ENCODE measurements at regions not wholly inside any gene's neighbourhood (a gene's known extent, or its start where the extent isn't known, plus 50 kb on each side); places are given as distances from the start of the nearest gene placed in this dataset.

DNA sequence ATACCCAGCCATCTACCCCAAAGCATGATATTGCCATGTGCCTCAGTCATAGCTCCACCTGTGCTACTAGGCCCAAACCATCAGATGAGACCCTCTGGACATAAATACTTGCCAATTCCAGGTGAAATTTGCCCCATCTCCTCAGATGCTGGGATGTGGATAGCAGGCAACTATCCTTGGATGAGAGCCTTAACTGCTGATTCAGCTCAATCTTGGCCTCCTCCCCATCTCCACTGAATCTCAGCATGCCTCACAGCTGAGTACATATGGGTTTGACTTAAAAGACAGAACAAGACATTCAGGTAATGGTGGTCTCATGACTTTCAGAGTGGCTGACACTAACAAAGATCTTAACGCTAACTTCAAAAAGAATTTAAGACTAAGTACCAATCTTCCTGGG, 50.8 kb upstream of the KLHL13 start:
- no peak for DNase-seq (ENCODE audit: extremely low read depth in 1 of 11, low read depth in 9 of 11, low spot score in 4 of 11)

DNA sequence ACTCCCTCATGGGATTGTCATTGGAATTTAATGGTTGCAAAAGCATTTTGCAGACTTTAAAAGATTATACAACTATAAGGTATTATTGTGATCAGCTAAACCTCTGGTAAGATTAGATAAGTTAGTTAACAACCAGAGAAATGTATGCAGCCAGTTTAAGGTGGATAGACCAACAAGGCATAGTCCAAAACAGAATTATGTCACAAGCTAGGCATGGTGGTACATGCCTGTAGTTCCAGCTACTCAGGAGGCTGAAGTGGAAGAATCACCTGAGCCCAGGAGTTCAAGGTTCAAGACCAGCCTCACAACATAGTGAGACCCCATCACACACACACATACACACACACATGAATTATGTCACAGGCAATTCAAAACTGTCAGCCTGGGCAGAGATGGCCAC, 54.7 kb upstream of the KLHL13 start:
- no peak for DNase-seq (ENCODE audit: extremely low read depth in 1 of 11, low read depth in 9 of 11, low spot score in 4 of 11)

GRCh38 chrX:118174516-118175098, 58.0 kb upstream of the KLHL13 start:
- DNase-seq (ENCODE audit: extremely low read depth in 1 of 11, low read depth in 9 of 11, low spot score in 4 of 11), result no peak

DNA sequence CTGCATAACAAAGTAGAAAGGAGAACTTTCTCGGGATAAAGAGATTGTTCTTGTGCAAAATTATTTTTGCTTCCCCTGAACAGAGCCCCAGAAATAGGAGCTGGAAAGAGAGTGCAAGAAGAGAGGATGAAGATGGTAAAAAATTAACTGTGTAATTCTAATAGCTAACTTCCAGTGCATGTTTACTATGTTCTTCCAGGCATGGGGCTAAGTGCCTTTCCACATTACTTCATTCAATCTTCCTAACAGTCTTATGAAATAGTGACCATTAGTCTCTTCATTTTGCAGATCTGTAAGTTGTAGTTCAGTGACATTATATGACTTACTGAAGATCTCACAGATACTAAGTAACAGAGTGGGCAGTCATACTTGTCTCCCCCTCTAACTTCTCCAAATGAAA, 61.1 kb upstream of the KLHL13 start:
- no peak for DNase-seq (ENCODE audit: extremely low read depth in 1 of 11, low read depth in 9 of 11, low spot score in 4 of 11)

- DNase-seq (ENCODE audit: extremely low read depth in 1 of 11, low read depth in 9 of 11, low spot score in 4 of 11), result no peak
Observed at GRCh38 chrX:118178450-118178849, 61.8 kb upstream of the KLHL13 start.

DNA sequence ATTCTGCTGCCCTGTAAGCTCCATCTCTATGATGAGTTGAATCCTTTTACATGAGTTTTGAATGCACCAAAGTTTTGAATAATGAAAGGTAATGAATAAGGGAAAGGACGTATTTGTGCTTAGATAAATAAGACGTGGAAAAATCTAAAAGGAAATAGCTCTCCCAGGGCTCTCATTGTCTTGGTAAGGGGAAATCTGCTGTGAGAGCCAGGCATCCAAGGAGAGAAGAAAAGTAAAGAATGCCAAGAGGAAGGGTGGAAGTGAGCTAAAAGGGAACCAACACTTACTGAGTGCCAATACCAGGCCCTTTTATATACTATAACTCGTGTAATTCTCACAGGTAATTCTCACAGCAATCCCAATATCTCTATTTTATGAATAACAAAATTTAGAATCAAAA, 62.6 kb upstream of the KLHL13 start:
- no peak for DNase-seq (ENCODE audit: extremely low read depth in 1 of 11, low read depth in 9 of 11, low spot score in 4 of 11)

GRCh38 chrX:118179718-118180117, 63.1 kb upstream of the KLHL13 start:
- no peak for DNase-seq (ENCODE audit: extremely low read depth in 1 of 11, low read depth in 9 of 11, low spot score in 4 of 11)

- no peak for DNase-seq (ENCODE audit: extremely low read depth in 1 of 11, low read depth in 9 of 11, low spot score in 4 of 11)
Observed at GRCh38 chrX:118181030-118181429, 64.4 kb upstream of the KLHL13 start.

DNA sequence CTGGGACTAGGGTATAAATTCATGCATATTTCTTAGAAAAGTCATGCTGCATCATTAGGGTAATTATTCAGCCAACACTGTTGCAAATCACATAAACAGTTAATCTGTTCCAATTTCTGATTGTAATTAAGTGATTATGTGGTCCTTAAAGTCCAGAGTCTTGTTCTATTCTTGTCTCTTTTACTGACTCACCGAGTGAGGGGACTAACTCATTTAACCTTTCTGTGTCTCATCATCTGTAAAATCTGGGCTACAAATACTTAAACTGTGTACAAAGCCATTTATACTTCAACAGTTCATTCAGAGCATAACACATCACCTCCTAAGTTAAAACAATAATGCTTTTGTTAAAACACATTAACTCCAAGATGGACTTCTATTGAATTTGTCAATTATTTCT, 65.4 kb upstream of the KLHL13 start:
- no peak for DNase-seq (ENCODE audit: extremely low read depth in 1 of 11, low read depth in 9 of 11, low spot score in 4 of 11)

- no peak for DNase-seq (ENCODE audit: extremely low read depth in 1 of 11, low read depth in 9 of 11, low spot score in 4 of 11)
Observed at GRCh38 chrX:118182681-118183080, 66.1 kb upstream of the KLHL13 start.

- DNase-seq (ENCODE audit: extremely low read depth in 1 of 11, low read depth in 9 of 11, low spot score in 4 of 11), result no peak
Observed at GRCh38 chrX:118183606-118184005, 67.0 kb upstream of the KLHL13 start.

- DNase-seq (ENCODE audit: extremely low read depth in 1 of 11, low read depth in 9 of 11, low spot score in 4 of 11), result no peak
Observed at GRCh38 chrX:118187100-118187499, 70.5 kb upstream of the KLHL13 start.

DNA sequence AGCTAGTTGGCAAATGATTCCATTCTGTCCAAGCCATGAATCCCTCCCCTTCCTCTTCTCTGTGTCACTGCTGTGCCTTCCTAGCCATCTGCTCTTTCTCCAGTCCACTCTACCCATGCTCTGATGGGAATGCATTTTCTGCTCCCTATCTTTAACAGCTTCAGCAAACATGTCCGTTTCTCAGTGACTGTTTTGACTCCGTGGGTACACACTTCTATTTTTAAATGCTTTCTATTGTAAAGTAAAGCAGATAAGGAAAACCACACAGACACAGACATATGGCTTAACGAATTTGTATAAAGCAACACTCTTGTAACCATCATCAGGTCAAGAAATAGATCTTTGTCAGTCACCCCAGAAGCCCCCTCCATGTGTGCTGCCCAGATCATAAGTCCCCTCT, 72.4 kb upstream of the KLHL13 start:
- no peak for DNase-seq (ENCODE audit: extremely low read depth in 1 of 11, low read depth in 9 of 11, low spot score in 4 of 11)

DNA sequence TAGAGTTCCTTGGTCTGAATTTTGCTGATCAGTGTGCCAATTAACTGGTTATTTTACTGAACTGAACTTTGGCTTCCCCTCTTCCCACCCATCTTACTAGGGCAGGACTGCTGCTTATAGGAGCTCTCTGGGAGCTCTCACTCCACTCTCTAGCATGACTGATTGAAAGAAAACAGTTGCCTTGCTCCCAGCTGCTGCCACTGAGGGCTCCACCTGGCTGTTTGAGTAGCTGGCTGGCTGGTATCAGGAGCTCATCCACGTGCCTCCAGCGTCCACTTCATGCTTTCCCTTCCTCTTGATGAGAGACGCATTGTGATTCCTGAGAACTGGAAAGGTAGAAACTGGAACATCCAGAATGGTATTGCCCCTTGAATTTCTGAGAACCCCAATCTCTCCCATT, 73.0 kb upstream of the KLHL13 start:
- no peak for DNase-seq (ENCODE audit: extremely low read depth in 1 of 11, low read depth in 9 of 11, low spot score in 4 of 11)

DNA sequence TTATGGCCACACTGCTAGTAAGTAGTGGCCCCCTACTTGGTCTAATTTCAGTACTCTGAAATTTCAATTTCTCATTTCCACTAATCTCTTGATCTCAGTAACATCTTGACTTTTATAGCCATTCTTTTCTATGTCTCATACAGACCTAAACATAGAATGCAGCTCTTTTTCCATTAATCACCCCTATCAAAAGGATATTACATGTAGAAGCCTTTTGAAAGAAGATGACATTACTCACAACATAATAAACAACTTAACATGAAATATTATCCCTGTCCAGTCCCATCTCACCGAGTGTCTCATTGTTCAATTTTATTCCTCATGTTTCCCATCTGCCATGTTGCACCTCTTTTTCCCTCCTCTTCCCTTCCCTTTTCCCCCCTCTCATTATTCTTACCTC, 81.1 kb upstream of the KLHL13 start:
- no peak for DNase-seq (ENCODE audit: extremely low read depth in 1 of 11, low read depth in 9 of 11, low spot score in 4 of 11)

DNA sequence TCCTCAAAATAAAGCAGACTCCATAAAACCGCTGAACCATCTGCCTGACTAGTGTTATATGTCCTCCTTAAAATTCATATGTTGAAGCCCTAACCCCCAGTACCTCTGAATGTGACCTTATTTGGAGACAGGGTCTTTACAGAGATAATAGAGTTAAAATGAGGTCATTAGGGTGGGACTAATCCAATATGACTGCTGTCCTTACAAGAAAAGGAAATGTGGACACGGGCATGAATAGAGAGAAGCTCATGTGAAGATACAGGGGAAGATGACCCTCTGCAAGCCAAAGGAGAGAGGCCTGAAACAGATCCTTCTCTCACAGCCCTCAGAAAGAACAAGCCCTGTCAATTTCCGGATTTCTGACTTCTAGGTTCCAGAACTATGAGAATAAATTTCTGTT, 82.0 kb upstream of the KLHL13 start:
- DNase-seq (ENCODE audit: extremely low read depth in 1 of 11, low read depth in 9 of 11, low spot score in 4 of 11), result no peak

DNA sequence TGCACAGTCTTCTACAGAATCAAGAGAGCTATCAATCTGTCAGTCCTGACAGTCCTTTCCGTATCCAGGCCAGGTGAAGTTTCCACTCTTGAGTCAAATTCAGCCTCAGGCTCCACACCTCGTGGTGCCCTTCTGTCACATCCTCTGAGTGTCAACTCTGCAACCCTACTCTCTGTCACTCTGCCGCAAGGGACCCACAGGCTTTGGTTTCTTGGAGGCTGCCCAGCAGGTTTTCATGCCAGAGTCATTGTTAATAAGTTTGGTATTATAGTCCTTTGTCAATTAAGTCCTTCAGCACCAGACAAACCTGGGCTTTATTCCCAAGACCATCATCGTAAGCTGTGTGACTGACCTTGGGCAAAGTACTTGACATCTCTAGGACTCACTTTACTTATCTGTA, 83.4 kb upstream of the KLHL13 start:
- no peak for DNase-seq (ENCODE audit: extremely low read depth in 1 of 11, low read depth in 9 of 11, low spot score in 4 of 11)

DNA sequence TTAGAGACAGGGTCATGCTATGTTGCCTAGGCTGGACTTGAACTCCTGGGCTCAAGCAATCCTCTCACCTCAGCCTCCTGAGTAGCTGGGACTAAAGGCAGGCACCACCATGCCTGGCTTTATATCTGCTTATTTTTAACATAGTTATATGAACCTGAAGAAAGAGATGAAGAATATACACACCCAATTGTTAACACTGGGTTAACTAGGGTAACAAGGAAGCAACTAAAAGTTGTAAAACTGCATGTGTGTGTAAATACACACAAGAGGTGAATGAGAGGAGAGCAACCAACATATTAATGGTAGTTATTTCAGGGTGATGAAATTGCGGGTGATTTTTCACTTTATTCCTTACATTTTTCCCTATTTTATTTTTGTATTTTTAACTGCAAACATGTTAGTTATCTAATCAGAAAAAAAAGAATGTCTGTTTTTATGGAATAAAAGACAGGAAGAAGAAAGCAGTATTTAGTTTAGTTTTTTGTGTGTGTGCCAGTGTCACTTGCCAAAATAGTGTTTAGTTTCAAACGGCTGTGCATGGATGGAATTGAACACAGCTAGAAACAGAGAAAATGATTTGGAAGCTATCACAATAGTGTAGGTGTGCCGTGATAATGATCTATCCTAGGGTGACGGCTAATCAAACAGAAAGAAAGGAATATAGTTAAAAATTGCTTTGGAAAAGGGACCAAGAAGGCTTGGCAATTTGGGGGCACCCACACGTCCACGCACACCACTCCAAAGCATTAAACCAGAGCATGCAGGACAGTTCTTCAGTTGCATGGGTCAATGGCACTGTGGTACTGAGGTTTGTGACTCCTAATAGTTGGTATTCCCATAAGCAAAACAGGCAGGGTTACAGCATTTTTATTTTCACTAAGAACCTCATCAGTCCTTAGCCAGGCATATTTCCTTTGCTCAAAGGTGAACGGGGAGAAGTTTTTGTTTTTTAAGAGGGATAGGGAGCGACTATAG, 89.1 kb upstream of the KLHL13 start:
- no peak for DNase-seq (ENCODE audit: extremely low read depth in 1 of 11, low read depth in 9 of 11, low spot score in 4 of 11)

- no peak for DNase-seq (ENCODE audit: extremely low read depth in 1 of 11, low read depth in 9 of 11, low spot score in 4 of 11)
Observed at GRCh38 chrX:118207831-118208453, 91.3 kb upstream of the KLHL13 start.

- DNase-seq (ENCODE audit: extremely low read depth in 1 of 11, low read depth in 9 of 11, low spot score in 4 of 11), result no peak
Observed at GRCh38 chrX:118208481-118208880, 91.9 kb upstream of the KLHL13 start.

All from renal cortex interstitium (tissue), 11 donors.